ENCODE measurements at regions not wholly inside any gene's neighbourhood (a gene's known extent, or its start where the extent isn't known, plus 50 kb on each side); places are given as distances from the start of the nearest gene placed in this dataset.

- no peak for TF ChIP-seq CTCF (IDR thresholded peaks at IDR 0.05)
- TF ChIP-seq POLR2AphosphoS5 (IDR thresholded peaks at IDR 0.05; ENCODE audit: insufficient read depth in 1 of 2, low read depth in 1 of 2) = no peak
Measured at GRCh38 chr12:20184514-20184913, 183.8 kb upstream of the PDE3A start.
